Tongue (tissue), 1 donor: ENCODE measurements at regions not wholly inside any gene's neighbourhood (a gene's known extent, or its start where the extent isn't known, plus 50 kb on each side); places are given as distances from the start of the nearest gene placed in this dataset.
"Not testable (repeated sequence)": the region's sequence is repeated elsewhere in the genome, so short reads cannot be mapped to it uniquely, and the experiment has no call there.

Experiments
- DNase-seq: peaks from one replicate; pipeline ENCODE4 v3.0.0-alpha.2; 2015

DNA sequence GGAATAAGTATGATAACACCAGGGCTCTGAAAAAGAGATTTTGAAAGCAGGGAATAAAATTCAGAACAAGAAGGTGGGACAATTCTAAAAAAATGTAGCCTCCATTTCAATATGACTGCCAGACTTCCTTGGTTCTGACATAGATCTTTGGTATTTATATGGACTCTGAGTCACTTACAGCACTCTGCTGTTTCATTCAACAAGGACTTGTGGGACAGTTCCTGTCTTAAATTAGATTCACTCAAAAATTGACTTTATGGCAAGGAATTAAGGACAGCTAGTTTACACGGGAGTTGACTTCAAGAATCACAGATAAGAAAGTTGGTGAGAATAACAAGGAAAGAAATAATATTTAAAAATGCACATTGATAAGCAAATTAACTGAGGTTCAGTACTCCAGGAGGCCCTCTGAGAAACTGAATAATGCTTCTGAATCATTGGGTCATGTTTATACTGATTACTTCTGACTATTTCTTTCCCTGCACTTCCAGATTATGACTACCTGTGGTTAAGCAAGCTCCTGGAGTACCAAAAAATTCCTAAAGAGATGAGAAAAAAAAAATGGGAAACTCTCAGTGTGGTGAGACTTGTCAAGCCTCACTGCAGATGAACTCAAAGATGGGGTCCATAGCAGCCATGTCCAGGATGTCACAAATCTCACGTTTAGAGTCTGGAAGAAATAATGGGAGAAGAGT is 828.3 kb upstream of the PIK3C3 start:
- DNase-seq: no peak

DNA sequence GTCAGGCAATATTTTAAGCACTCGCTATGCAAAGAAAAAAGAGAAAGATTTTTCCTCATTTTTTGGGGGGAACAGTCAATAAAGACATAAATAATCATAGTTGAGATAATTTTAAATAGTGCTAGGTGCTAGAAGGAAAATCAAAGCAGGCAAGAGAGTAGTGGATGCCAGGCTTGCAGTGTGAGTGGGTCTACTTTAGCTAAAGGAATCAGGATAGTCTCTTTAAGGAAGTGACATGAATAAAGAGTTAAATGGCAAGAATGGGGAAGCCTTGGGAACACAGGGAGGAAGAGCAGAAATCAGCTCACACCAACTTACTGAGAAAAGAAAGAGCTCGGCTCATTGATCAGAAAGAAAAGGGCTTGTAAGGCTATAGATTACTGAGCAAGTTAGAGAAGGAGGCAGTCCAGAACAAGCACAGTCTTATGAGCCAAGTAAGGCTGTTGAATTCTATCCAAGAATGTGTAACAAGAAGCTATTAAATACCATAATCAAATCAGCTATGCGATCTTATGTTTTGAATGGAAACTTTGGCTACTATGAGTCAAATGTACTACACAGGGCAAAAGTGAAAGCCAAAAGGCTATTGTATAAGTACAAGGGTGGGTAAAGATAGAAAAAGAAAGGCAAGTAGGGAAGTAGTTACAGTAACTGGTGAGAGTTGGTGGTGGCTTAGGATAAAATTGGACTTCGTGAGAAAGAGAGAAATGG is 833.8 kb upstream of the PIK3C3 start:
- DNase-seq: no peak

- DNase-seq: no peak
Measured at GRCh38 chr18:41119031-41119430, 836.0 kb upstream of the PIK3C3 start.

- peak; percentile 6 for DNase-seq
Measured at GRCh38 chr18:41113885-41114482, 841.0 kb upstream of the PIK3C3 start.

- DNase-seq: no peak
Measured at GRCh38 chr18:41099451-41099850, 855.6 kb upstream of the PIK3C3 start.

- DNase-seq: peak; percentile 16
Measured at GRCh38 chr18:41096504-41096903, 858.5 kb upstream of the PIK3C3 start.

DNA sequence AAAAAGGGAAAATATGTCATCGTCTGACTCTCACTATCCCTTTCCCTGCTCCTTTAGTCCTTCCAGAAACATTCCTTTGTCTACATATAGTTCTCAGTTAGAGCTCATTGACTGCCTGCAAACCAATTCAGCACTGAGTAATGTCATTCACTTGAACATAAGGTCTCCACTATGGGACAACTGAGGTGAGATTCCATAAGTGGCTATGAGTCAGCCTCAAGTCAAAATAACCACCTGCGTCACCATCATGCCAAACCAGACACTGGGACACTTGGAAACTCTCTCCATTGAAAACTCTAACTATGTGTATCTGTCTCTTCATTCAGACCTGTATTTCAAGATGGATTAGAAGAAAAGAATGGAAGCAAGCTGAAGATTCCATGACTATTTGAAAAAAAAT is 878.0 kb upstream of the PIK3C3 start:
- no peak for DNase-seq

GRCh38 chr18:41075212-41075611 is 879.8 kb upstream of the PIK3C3 start:
- DNase-seq: no peak

DNA sequence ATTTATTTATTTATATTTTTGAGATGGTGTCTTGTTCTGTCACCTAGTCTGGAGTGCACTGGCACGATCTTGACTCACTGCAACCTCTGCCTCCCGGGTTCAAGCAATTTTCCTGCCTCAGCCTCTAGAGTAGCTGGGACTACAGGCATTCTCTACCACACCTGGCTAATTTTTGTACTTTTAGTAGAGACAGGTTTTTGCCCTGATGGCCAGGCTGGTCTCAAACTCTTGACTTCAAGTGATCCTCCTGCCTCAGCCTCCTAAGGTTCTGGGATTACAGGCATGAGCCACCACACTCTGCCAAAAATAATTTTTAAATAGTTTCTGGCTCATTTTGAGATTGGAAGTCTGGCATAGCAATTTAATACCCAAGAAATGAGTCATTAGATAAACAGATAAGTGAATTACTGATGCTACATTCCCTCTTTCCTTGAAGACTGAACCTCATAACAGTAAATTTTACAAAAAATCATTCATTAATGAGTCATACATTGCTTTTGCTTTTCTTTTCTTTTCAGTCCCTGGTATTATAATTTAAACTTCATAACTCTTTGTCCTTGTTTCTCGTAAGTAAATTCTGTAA is 881.6 kb upstream of the PIK3C3 start:
- no peak for DNase-seq

DNA sequence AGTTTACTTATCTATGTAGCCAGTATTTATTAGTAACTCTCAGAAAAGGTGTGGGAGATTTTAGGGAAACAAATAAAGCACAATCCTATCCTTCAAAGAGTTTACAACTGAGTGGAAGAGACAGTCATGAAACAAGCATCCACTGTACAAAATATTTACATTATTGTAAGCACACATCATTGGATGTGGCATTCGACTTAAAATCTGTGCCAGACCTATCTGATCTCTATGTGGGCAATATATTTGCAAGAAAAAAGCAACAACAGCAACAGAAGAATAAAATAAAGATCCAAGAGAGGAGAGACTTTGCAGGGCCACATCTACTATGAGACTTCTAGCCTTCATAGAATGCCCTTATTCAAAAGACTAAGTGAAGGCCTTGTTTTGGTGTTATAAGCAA is 882.1 kb upstream of the PIK3C3 start:
- DNase-seq: no peak

GRCh38 chr18:41071826-41072225 is 883.2 kb upstream of the PIK3C3 start:
- DNase-seq: no peak

DNA sequence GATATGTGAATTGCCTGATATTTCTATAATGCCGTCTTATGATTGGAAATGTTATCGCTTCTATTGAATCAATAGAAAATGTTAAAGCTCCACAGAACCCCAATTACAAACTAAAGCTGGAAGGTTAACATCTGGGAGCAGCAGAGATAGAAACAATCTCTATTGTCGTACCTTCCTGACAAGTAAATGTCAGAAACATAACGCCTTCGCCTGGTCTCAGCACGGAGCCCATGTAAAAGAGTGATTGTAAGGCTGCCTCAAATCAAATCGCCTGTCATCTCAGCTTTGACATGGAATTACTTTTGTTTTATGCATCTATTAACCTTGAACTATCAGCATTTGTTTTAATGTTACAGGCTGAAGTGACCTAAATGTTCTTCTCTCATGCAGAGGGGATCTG is 885.9 kb upstream of the PIK3C3 start:
- DNase-seq: no peak

DNA sequence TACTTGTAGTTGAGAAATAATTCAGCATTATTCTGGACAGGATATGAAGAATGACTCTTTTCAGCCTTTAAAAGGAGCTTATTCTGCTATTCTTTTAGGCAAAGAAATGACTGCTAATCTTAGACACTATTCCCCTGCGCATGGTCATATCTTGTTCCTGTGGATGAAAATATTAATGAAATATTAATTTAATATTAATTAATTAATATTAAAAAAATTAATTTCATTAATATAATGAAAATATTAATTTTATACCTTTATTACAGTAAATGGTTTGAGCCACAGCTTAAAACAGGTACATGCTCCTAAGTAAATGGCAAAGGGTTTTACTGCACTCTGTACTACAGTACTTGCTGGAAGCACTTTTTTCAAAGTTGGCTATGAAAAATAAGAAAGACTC is 890.1 kb upstream of the PIK3C3 start:
- DNase-seq: no peak

DNA sequence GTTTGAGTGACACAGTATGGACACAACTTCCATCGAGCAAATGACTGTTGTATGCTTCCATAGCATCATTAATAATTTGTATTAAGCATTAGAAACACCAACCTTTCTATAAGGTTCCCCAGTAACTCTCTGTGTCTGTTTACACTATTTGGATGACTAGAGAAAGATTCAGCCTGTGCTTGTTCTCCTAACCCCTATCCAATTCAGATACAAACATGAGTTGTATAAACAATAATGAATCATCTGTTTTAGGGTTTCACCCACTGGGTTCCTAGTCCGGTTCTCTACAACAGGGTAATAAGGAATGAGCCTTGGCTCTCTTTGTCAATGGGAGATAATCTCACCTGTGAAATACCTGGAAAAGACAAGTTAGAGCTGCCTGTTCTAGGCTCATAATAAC is 894.1 kb upstream of the PIK3C3 start:
- DNase-seq: no peak

DNA sequence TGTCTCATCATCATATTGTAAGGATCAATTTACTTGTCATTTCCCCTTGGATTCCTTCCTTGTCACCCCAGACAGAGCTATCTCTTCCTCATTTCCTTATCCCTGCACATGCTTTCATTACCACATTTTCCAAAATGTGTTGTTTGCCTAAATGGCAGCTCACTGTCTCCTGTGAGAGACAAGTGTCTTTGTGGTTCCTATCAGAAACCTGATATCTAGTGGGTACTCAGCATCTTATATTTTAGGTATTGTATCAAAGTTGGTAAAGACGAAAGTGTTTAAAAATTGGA is 896.0 kb upstream of the PIK3C3 start:
- DNase-seq: no peak

- no peak for DNase-seq
Measured at GRCh38 chr18:41058351-41059125, 896.5 kb upstream of the PIK3C3 start.

GRCh38 chr18:41052625-41053024 is 902.4 kb upstream of the PIK3C3 start:
- DNase-seq: no peak

DNA sequence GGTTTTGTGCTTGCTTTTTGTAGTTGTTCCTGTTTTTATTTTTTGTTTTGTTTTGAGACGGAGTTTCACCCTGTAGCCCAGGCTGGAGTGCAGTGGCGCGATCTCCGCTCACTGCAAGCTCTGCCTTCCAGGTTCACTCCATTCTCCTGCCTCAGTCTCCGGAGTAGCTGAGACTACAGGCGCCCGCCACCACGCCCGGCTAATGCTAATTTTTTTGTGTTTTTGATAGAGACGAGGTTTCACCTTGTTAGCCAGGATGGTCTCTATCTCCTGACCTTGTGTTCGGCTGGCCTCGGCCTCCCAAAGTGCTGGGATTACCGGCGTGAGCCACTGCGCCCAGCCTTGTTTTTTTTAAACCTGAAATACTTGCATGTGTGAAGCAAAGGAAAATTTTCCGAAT is 908.8 kb upstream of the PIK3C3 start:
- not testable (repeated sequence) for DNase-seq

- no peak for DNase-seq
Measured at GRCh38 chr18:41043876-41044275, 911.2 kb upstream of the PIK3C3 start.

DNA sequence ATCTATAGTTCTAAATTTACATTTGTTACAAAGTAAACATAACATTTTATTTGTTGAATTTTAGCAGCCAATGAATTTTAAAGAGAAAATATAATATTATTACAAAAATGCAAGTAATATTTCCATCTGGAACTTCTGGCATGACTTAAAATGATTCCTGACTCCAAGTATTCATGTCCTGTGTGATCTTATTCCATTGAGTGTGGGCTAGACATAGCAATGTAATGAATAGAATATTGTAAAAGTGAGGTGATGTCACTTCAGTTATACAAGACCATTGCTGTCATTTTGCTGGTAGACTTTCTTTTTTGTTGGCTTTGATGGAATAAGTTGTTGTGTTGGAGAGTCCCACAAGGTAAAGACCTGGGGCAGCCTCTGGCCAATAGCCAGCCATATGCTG is 912.2 kb upstream of the PIK3C3 start:
- no peak for DNase-seq

DNA sequence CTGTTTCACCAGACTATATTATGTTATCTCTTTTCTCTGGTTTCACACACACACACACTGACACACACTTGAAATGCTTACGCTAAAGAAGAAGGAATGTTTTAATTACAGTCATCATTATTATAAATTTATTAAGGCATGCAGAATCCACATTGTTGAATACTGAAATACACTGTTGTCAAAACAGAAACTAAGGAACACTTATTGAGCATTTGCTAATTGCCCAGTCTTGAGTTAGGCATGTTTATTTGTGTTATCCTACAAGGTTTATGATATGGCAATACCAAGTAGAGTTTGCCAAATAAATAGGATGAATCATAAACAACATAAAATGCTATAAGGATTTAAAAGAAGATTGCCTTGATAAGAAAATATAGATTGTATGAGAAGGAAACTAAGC is 917.0 kb upstream of the PIK3C3 start:
- DNase-seq: no peak

DNA sequence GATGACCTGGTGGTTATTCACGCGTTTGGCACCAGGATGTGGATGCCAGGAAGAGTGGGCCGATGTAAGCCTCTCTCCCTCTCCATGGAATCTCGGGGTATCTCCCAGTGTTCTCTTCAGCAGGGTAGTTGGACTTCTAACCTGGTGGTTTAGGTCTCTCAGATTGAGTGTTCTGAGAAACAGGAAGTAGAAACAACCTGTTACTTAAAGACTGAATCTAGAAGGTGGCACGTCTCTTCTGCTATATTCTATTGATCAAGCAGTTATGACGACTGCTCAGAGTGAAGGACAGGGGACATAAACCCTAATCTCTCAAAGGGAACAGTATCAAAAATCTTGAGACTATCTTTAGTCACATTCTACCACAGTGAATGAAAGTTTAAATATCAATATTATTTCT is 918.7 kb upstream of the PIK3C3 start:
- DNase-seq: no peak

GRCh38 chr18:41034413-41034812 is 920.6 kb upstream of the PIK3C3 start:
- DNase-seq: no peak
